Neural cell (in vitro differentiated cells): ENCODE measurements at regions not wholly inside any gene's neighbourhood (a gene's known extent, or its start where the extent isn't known, plus 50 kb on each side); places are given as distances from the start of the nearest gene placed in this dataset.

Experiments used
- CTCF ChIP-seq: fragments of 450-650 bp; IDR thresholded peaks from 2 replicates; pipeline ENCODE4 v1.5.1; 2014; ENCODE audit warnings: antibody characterized with exemption, mild to moderate bottlenecking, moderate library complexity; ENCODE audit not compliant: poor library complexity, severe bottlenecking
- EP300 ChIP-seq: fragments of 450-650 bp; conservative IDR thresholded peaks from 2 replicates; pipeline ENCODE4 v1.6.1; 2014; ENCODE audit warnings: antibody characterized with exemption, mild to moderate bottlenecking, moderate library complexity; ENCODE audit not compliant: poor library complexity, severe bottlenecking
- EZH2 ChIP-seq: fragments of 200-600, 300-800 bp; shearing (Covaris generic), sonication (generic); IDR thresholded peaks from 2 replicates; pipeline ENCODE4 v1.6.1; 2014; ENCODE audit warnings: antibody characterized with exemption, low read length, borderline replicate concordance, mild to moderate bottlenecking; ENCODE audit not compliant: insufficient read depth, poor library complexity, severe bottlenecking
- MXI1 ChIP-seq: fragments of 450-650 bp; conservative IDR thresholded peaks from 2 replicates; pipeline ENCODE4 v1.6.1; 2014; ENCODE audit warnings: antibody characterized with exemption, mild to moderate bottlenecking; ENCODE audit not compliant: poor library complexity, severe bottlenecking
- TF ChIP-seq, protein P1 (sequence below): IDR thresholded peaks from 2 replicates; pipeline ENCODE4 v1.6.1; 2012; ENCODE audit warnings: borderline replicate concordance

- TF ChIP-seq, protein P1, sequence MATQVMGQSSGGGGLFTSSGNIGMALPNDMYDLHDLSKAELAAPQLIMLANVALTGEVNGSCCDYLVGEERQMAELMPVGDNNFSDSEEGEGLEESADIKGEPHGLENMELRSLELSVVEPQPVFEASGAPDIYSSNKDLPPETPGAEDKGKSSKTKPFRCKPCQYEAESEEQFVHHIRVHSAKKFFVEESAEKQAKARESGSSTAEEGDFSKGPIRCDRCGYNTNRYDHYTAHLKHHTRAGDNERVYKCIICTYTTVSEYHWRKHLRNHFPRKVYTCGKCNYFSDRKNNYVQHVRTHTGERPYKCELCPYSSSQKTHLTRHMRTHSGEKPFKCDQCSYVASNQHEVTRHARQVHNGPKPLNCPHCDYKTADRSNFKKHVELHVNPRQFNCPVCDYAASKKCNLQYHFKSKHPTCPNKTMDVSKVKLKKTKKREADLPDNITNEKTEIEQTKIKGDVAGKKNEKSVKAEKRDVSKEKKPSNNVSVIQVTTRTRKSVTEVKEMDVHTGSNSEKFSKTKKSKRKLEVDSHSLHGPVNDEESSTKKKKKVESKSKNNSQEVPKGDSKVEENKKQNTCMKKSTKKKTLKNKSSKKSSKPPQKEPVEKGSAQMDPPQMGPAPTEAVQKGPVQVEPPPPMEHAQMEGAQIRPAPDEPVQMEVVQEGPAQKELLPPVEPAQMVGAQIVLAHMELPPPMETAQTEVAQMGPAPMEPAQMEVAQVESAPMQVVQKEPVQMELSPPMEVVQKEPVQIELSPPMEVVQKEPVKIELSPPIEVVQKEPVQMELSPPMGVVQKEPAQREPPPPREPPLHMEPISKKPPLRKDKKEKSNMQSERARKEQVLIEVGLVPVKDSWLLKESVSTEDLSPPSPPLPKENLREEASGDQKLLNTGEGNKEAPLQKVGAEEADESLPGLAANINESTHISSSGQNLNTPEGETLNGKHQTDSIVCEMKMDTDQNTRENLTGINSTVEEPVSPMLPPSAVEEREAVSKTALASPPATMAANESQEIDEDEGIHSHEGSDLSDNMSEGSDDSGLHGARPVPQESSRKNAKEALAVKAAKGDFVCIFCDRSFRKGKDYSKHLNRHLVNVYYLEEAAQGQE, result no peak
- TF ChIP-seq CTCF, result no peak
- no peak for TF ChIP-seq EZH2
- TF ChIP-seq MXI1, result no peak
- no peak for TF ChIP-seq EP300
Measured at GRCh38 chr9:120153258-120153657, 426.7 kb downstream of the CDK5RAP2 start.
